B cell (primary cell): ENCODE measurements at regions not wholly inside any gene's neighbourhood (a gene's known extent, or its start where the extent isn't known, plus 50 kb on each side); places are given as distances from the start of the nearest gene placed in this dataset.

Source experiments
- CTCF ChIP-seq: fragments of 200-600 bp; IDR thresholded peaks from one replicate; pipeline ENCODE4 v1.8.0; 2022; ENCODE audit warnings: antibody characterized with exemption, mild to moderate bottlenecking
- EZH2 ChIP-seq: IDR thresholded peaks from 2 replicates; pipeline ENCODE4 v1.6.1; 2012; ENCODE audit warnings: borderline replicate concordance, low read depth, mild to moderate bottlenecking, moderate library complexity, low read length; ENCODE audit not compliant: insufficient read depth, poor library complexity, severe bottlenecking

DNA sequence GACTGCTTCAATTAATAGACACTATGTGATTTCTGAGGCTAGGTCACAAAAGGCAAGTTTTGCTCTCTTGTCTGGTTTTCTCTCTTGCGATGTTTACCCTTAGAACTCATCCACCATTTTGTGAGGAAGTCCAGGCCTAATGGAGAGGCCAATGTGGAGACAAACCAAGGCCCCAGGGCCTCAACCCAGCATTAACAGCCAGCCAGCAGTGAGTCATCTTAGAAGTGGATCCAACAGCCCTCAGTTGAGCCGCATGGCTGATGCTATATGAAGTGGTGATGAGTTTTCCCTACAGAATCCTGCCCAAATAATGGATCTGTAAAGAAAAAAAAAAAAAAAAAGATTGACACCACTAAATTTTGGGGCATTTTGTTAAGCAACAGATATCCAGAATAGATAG lies 95.1 kb downstream of the DNTTIP2 start:
- no peak for TF ChIP-seq CTCF
- no peak for TF ChIP-seq EZH2
